ENCODE measurements at regions not wholly inside any gene's neighbourhood (a gene's known extent, or its start where the extent isn't known, plus 50 kb on each side); places are given as distances from the start of the nearest gene placed in this dataset.

- no peak for DNase-seq (ENCODE audit: low read depth in 1 of 2, low spot score in 1 of 2)
Observed at GRCh38 chr4:53778155-53778554, 186.9 kb upstream of the LNX1 start.

- no peak for DNase-seq (ENCODE audit: low read depth in 1 of 2, low spot score in 1 of 2)
Observed at GRCh38 chr4:53777244-53777984, 186.1 kb upstream of the LNX1 start.

GRCh38 chr4:53776141-53776540 is 184.9 kb upstream of the LNX1 start:
- DNase-seq (ENCODE audit: low read depth in 1 of 2, low spot score in 1 of 2) = no peak

- DNase-seq (ENCODE audit: low read depth in 1 of 2, low spot score in 1 of 2) = no peak
Observed at GRCh38 chr4:53775381-53775780, 184.1 kb upstream of the LNX1 start.

- DNase-seq (ENCODE audit: low read depth in 1 of 2, low spot score in 1 of 2) = no peak
Observed at GRCh38 chr4:53771326-53771725, 180.0 kb upstream of the LNX1 start.

GRCh38 chr4:53767482-53767881 is 176.2 kb upstream of the LNX1 start:
- DNase-seq (ENCODE audit: low read depth in 1 of 2, low spot score in 1 of 2) = no peak

- DNase-seq (ENCODE audit: low read depth in 1 of 2, low spot score in 1 of 2) = no peak
Observed at GRCh38 chr4:53764761-53765490, 173.6 kb upstream of the LNX1 start.

- no peak for DNase-seq (ENCODE audit: low read depth in 1 of 2, low spot score in 1 of 2)
Observed at GRCh38 chr4:53763813-53764597, 172.7 kb upstream of the LNX1 start.

- DNase-seq (ENCODE audit: low read depth in 1 of 2, low spot score in 1 of 2) = no peak
Observed at GRCh38 chr4:53755656-53756055, 164.4 kb upstream of the LNX1 start.

- no peak for DNase-seq (ENCODE audit: low read depth in 1 of 2, low spot score in 1 of 2)
Observed at GRCh38 chr4:53752124-53752523, 160.8 kb upstream of the LNX1 start.

- no peak for DNase-seq (ENCODE audit: low read depth in 1 of 2, low spot score in 1 of 2)
Observed at GRCh38 chr4:53748328-53748772, 157.1 kb upstream of the LNX1 start.

- no peak for DNase-seq (ENCODE audit: low read depth in 1 of 2, low spot score in 1 of 2)
Observed at GRCh38 chr4:53747401-53747800, 156.1 kb upstream of the LNX1 start.

- no peak for DNase-seq (ENCODE audit: low read depth in 1 of 2, low spot score in 1 of 2)
Observed at GRCh38 chr4:53744446-53745160, 153.3 kb upstream of the LNX1 start.

- no peak for DNase-seq (ENCODE audit: low read depth in 1 of 2, low spot score in 1 of 2)
Observed at GRCh38 chr4:53734584-53735353, 143.5 kb upstream of the LNX1 start.

GRCh38 chr4:53734182-53734581 is 142.9 kb upstream of the LNX1 start:
- no peak for DNase-seq (ENCODE audit: low read depth in 1 of 2, low spot score in 1 of 2)

GRCh38 chr4:53732661-53733060 is 141.4 kb upstream of the LNX1 start:
- no peak for DNase-seq (ENCODE audit: low read depth in 1 of 2, low spot score in 1 of 2)

- no peak for DNase-seq (ENCODE audit: low read depth in 1 of 2, low spot score in 1 of 2)
Observed at GRCh38 chr4:53730031-53730805, 138.9 kb upstream of the LNX1 start.

GRCh38 chr4:53722110-53722509 is 130.8 kb upstream of the LNX1 start:
- DNase-seq (ENCODE audit: low read depth in 1 of 2, low spot score in 1 of 2) = no peak

GRCh38 chr4:53721263-53721662 is 130.0 kb upstream of the LNX1 start:
- DNase-seq (ENCODE audit: low read depth in 1 of 2, low spot score in 1 of 2) = no peak

- DNase-seq (ENCODE audit: low read depth in 1 of 2, low spot score in 1 of 2) = no peak
Observed at GRCh38 chr4:53720776-53721175, 129.5 kb upstream of the LNX1 start.

Measured in activated T-helper 1 cell treated with anti-CD3 and anti-CD28 coated beads, Interleukin-2, amount 50 U/mL, for 16 hours (primary cell).